NCI-H1105 treated with DMSO at 0.1 percent for 48 hours (cell line): ENCODE measurements at regions not wholly inside any gene's neighbourhood (a gene's known extent, or its start where the extent isn't known, plus 50 kb on each side); places are given as distances from the start of the nearest gene placed in this dataset.
"Not testable (repeated sequence)": the region's sequence is repeated elsewhere in the genome, so short reads cannot be mapped to it uniquely, and the experiment has no call there.

ENCODE experiments used
- DNase-seq: peaks from one replicate; lab custom pipeline; 2025; lab: John Stamatoyannopoulos, UW

DNA sequence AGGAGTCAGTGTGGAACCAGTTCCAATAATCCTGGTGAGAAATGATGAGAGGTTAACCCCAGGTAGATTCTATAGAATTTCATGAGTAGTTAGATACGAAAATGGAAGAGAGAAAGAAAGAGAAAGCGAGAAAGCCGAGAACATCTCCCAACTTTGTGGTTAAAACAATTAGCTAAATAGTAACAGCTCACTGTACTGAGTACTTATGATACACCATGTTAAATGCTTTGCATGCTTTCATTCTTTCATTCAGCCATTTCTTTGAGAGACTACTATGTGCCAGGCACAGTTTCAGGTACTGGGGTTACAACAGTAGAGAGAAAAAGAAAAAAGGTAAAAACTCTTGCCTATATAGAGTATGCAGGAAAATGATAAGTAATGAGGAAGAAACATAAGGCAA lies 109.7 kb upstream of the SYT6 start:
- DNase-seq: no peak

DNA sequence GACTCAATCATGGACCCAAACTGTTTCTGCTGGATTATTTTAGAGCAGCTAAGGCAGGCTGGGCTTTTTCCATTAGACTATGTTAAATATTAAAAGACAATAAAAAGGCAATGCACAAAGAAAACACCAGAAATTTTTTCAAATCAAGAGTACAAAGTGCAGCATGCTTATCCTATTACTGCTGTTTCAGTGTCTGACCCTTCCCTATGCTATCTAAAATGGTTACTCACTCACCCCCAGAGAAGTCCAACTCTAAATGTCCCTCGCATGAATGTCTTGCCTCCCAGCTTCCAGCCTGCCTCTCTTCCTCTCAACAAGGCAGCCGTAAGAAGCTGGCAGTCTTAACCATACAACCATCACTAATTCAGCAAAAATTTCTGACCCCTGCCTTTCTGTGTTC lies 108.7 kb upstream of the SYT6 start:
- no peak for DNase-seq

DNA sequence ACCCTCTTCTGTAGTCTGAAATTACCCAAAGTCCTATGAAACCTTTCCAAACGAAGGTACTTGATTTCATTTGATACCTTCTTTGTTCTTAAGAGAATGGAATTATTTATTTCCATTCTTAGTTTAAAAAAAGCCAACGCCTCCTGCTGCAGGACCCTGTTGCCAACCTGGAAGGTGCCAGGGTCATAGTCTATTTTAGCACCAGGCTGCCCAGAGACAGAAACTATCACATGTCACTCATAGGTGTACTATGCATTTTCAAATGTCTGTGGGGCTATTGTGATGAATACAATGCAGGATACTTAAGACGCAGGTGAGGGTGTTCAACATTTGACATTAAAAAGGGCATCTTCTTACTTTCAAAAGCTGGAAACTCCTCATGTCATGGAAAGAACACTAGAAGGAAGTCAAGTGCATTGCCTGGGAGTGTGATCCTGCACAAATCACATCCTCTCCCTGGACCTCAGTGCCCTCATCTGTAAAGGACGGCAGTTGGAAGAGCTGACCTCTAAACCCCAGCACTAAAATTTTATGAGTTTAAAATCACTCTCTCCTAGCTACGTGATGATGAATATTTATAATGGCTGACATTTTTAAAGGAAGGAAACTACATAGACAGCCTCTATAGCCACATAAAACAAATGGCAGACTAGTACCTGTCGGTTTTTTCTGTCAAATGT lies 107.3 kb upstream of the SYT6 start:
- DNase-seq: no peak

DNA sequence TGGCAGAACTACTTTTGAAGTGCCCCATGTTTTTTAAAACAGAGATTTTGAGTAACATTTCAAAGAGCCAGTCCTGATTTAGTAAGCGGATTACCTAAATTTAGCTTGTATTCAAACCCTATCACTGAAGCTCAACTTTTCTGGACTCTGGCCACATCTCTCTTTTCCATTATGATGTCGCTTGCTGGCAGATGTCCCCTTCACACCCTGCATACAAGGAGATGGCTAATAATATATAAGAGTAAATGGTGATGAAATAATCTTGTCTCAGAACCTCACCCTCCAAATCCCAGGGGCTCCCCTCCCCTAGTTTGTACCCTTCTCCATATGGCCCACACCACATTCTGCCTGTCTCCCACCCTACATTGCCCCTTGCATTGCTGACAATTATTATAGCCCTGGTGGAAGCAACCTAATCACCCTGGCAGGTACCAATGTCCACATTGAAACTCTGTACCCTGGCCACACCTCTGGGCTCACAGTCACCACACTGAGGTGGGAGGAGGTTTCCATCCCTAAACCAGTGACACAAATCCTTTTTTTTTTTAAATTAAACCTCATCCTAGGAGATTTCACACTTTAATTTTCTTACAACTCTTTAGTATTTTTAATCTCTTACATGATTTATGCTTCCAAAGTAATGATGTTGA lies 106.0 kb upstream of the SYT6 start:
- DNase-seq: no peak

DNA sequence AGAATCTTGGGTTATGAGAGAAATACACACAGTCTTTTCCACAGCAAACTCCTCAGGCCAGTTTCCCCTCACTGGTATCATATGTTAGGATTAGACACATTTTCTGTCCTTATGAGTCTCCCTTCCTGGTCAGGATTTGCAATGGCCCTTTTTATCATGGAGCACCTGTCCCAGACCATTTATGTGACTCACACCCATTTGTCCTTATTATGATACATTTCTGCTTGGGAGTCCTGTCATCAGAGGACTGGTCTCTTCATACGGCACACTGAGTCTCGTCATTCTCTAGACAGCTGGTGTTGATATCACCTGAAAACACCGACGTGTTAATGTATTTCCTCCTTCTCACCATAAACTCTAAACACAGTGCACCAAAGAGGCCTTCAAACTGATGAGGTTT lies 105.0 kb upstream of the SYT6 start:
- DNase-seq: no peak

DNA sequence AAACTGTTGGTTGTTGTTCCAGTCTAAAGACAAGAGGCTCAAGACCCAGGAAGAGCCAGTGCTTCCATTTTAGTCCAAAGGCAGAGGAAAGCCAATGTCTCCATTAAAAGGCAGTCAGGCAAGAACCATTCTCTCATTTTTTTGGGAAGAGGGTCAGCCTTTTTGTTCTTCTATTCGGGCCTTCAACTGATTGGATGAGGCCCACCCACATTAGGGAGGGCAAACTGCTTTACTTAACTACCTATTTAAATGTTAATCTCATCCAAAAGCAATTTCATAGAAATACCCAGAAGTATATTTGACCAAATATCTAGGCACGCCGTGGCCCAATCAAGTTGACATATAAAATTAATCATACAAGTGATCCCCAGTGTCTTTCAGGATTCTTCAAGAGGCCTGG lies 104.4 kb upstream of the SYT6 start:
- no peak for DNase-seq

DNA sequence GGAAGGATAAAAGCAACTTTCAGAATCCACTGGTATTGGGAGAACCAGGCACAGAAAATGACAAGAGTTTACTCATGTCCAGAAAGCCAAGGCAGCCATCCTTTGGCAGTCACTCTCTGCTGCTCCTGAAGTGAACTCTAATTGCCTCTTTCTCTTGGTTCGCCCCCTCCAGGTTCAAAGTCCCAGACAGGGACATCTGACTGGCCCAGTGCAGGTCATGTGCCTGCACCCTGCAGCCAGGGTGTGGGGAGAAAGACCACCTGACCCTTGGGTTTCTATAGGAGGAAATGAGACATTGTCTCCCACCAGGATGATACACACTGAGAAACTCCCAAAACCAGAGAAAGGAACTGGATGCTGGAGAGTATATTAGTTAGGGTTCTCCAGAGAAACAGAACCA lies 103.9 kb upstream of the SYT6 start:
- no peak for DNase-seq

DNA sequence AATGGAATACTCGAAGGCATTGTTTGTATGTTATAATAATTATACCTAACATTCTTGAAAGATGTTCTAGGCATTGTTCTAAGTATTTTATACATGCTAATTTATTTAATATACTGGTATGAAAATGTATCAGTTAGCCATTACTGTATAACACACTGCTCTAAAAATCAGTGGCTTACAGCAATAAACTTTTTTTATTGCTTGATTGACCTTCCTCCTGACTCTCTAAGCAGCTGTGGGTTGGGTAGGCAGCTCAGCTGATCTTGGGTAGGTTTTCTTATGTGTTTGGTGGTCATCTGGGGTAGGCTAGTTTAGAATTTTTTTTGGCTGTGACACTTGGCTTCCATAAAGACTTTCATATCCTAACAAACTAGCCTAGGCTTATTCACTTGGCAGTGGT lies 100.2 kb upstream of the SYT6 start:
- DNase-seq: no peak

DNA sequence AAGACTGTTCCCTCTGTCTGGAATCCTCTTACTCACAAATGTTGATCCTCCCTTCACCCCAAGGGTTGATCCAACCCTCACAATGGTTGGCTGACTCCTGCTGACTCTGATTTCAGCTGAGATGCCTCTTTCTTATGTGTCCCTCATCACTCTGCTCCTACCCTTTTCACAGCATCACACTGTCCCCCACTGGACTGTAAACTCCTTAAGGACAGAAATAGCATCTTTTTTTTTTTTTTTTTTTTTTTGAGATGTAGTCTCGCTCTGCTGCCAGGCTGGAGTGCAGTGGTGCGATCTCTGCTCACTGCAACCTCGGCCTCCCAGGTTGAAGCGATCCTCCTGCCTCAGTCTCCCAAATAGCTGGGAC lies 97.9 kb upstream of the SYT6 start:
- DNase-seq: no peak

DNA sequence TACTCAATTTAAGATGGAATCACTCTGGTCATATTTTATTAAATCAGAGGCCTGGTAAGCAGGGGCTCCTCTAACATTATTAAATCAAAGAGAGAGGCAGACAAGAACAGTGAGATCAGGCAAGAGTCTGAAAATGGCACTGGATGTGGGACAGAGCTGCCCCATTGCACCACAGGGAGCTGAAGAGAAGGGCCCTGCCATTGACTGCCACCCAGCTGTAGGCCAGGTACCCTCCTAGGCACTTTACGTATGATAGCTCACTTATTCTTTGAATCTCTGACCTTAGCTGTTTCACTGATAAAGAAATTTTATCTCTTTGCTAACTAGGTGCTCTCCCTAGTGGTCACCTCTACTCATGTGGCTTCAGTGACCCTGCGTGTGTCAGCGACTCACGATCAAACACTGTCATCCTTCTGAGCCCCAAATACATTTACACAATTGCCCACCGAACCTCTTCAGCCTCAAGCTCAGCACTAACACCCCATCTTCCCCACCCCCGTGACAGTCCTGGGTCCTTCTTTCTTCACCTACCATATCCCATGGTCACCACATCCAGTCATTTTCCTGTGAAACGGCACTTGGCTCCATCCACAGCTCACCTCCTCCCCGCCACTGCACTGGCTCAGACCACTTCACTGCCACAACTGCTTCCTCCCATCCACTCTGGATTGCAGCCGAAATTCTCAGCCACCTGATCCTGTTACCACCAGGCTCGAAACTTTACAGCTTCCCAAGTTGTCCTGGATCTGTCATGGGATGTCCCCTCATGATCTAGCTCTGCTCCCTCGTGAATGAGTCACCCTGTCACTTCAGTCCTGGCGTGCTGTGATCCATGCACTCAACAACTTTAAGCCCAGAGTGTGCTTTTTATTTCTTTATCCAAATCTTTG lies 97.3 kb upstream of the SYT6 start:
- no peak for DNase-seq

DNA sequence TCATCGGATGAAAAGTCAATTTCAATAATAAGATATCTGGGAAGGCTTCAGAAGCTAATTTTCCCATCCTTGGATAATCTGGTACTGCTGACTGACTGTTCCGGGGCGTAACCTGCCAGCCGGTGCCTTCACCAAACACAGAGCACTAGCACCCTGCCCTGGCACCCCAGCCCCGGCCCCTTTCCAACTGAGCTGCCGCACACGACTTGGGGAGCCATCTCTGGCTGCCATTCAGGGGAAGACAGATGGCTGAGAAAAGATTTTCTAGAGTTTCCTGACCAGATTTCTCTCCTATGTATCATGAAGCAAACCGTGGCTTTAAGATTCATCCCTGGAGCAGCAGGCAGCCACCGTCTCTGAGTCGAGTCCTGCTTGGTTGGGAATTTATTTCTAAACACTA lies 96.0 kb upstream of the SYT6 start:
- DNase-seq: no peak

DNA sequence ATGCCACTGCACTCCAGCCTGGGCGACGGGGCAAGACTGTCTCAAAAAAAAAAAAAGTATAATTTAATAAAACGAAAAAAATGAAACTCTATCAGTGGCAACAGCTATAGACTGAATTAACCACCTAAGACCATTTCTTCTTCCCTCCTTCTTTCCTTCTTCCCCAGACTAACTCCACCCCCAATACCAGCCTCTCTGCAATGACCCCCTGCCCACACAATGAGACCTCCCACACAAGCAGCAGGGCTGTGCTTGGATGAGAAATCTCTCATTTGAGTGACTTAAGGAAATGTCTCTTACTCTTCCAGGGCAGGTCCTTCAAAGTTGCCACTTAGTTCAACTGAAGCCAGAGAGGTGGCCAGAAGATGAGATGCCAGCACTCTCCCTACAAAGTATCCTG lies 94.5 kb upstream of the SYT6 start:
- no peak for DNase-seq

DNA sequence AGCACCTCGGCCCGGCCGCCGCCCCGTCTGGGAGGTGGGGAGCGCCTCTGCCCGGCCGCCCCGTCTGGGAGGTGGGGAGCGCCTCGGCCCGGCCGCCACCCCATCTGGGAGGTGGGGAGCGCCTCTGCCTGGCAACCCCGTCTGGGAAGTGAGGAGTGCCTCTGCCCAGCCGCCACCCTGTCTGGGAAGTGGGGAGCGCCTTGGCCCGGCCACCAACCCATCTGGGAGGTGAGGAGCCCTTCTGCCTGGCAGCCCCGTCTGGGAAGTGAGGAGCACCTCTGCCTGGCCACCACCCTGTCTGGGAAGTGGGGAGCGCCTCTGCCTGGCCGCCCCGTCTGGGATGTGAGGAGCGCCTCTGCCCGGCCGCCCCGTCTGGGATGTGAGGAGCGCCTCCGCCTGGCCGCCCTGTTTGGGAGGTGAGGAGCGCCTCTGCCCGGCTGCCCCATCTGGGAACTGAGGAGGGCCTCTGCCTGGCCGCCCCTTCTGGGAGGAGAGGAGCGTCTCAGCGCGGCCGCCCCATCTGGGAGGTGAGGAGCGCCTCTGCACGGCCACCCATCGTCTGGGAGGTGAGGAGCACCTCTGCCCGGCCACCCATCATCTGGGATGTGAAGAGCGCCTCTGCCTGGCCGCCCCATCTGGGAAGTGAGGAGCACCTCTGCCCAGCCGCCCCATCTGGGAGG lies 89.0 kb upstream of the SYT6 start:
- not testable (repeated sequence) for DNase-seq

DNA sequence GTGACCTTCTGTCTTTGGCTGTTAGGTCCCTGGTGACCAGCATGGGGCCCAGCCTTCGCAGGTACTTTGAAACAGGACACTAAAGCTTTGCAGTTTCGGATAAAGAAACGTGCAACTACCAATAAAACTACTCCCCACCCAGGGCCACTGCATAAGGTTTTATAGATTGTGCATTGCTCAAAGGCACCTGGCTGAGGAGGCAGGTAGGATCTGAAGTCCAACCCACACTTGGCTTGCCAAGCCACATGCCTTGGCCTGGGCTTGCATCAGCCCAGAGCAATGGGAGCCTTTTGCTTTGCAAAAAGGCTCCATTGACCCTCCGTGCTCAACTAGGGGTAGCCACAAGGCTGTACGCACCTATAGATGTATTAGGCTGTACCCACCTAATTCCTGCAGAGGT lies 84.4 kb upstream of the SYT6 start:
- no peak for DNase-seq

DNA sequence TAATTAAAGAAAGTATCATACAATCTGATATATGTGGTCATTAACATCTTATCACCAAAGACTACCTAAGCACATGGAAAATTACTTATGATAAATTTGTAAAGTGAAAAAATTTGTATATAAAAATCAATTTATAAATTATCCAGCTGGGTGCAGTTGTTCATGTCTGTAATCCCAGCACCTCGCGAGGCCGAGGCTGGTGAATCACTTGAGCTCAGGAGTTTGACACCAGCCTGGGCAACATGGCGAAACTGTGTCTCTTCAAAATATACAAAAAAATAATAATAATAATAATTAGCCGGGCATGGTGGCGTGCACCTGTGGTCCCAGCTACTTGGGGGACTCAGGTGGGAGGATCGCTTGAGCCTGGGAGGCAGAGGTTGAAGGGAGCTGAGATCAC lies 82.8 kb upstream of the SYT6 start:
- DNase-seq: no peak

DNA sequence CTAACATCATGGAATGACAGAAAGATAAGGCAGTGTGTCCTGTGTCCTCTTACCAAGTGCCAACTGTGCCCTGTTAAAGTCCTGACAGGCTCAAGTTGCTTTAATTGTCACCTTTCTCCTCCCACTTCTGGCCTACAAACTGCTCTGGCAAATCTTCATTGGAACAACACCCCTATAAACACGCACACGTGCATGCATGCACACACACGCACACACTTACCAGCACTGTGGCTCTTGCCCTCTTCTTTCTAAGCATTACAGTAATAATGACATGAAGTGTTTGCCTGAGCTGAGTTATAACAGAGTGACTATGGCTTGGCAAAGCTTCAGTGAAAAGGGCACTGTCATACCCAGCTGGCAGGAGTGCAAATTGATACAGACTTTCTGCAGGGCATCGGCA lies 82.3 kb upstream of the SYT6 start:
- peak; percentile 96 for DNase-seq

DNA sequence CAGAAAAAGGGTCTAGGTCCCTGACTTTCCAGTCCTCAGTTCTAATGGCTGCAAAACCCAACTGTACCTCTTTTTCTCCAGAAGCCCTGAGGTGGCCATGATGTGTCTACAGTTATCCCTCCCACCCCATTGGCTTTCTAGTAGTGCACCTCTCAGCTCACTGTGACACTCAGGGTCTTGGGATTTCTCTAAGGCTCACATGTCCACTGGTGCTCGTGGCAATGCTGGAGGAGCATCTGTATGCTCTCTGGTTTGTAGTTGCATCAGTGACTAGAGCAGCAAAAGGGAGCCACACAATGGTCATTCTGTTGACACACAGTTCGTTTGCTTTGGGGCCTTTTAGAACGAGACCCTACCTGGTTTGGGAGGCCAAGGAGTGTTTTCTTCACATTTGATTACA lies 81.6 kb upstream of the SYT6 start:
- no peak for DNase-seq

DNA sequence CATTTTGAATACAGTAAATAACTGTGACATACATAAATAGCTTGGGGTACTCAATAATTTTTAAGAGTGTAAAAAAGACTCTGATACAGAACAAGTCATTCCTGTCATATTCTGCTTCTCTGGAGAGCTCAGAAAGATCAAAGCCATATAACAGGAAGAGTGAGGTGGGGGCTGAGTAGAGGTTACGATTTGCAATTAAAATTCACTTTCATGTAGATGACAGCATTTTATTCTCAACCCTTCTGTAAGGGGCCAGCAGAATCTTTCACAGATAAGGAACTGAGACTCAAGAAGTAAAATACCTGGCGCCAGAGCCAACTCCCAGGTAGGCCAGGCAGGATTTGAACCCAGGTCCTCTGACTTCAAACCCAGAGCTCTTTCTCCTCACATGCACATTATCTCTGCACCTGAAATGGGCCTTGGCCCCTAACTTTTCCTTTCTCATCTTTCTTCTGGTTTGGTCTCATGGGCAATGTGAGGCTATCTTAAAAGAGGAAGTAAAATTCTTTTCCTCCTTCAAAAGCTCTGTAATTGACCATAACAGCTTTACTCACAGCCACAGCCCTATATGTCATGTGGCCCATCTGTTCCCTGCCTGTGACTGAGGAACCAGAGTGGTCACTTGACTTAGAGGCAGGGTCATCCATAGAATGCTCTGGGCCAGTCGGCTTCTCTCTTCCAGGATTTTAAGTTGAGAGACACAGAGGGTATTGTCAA lies 80.9 kb upstream of the SYT6 start:
- no peak for DNase-seq

DNA sequence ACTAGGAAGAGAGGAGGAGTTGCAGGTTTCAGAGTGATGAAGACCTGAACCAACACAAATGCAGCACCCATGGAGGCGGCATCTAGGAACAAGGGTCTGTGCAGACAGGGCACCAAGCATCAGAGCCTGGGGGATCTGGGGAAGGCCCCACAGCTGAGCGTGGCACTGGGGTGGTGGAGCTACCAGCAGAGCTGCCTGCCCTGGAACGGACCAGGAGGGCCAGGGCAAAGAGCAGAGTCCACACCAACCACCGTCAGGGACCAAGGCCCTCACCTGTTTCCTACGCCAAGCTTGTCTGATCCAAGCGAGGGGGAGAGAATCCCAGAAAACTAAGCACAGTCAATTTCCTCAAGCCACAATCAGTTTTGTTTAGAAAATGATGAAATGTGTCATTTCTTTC lies 79.0 kb upstream of the SYT6 start:
- DNase-seq: no peak

DNA sequence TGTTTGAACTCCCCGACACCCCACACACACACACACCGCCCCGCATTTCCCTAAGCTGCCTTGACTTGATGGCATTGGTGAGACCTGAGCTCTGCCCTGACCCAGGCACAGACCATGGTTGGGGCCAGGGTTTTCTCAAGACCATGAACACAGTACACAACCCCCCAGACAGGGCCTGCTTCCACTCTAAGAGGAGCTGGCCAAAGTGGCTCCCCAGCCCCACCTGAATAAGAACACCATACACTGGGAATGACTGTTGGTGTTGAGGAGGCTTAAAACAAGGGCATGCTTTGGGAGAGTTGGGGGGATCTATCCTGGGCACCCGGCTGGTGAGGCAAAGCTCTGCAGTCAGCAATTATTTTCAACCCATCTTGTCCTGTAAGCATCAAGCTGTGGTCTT lies 77.6 kb upstream of the SYT6 start:
- DNase-seq: no peak

DNA sequence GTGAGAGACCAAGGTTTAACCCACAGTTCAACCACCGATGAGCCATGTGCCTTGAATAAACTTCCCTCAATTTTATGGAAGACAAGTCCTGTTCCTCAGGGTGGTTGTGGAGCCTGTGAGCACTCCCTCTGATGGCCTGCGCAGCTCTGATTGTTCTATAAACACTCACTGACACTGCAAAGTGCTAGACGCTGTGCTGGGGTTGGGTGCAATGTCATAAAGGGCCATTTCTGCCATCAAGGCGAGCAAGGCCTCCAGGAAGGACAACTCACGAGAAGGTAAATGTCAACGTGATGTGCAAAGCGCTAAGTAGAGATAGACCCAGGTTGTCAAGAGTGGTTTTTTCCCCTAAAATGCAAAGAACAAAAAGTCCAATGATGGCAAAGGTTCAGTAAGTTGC lies 75.7 kb upstream of the SYT6 start:
- DNase-seq: no peak

DNA sequence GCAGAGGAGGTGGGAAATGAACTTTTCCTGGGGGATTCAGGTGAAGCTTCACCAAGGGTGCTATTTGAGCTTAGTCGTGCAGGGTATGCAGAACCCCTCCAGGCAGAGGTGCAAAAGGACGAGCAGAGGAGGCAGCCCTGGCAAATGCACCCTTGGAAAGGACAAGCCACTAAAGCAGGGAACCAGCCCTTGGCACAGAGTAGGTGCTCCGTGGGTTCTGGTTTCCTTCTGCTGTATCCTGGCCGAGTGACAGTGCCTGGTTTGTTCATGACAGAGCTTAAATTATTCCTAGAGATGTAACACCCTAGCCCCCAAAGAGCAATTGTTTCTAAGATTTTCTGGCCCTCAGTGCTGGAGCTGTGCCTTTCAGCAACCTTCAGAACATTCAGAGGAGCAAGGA lies 73.4 kb upstream of the SYT6 start:
- DNase-seq: no peak
